ENCODE measurements at regions not wholly inside any gene's neighbourhood (a gene's known extent, or its start where the extent isn't known, plus 50 kb on each side); places are given as distances from the start of the nearest gene placed in this dataset.

- Histone ChIP-seq H2BK120ac (ENCODE audit: low read depth, low read length) (peak overlapping the region; percentile 91), H2AK5ac (ENCODE audit: low read length, severe bottlenecking) (peak overlapping the region; percentile 65), H2BK12ac (ENCODE audit: low read length in 2 of 2) (peak overlapping the region; percentile 46 to 78), H3K4me1 (ENCODE audit: control insufficient read depth, insufficient read depth, low read depth, low read length) (peaks cover 8% of the 10 kb centered on the region), H3K4ac (ENCODE audit: low read depth in 1 of 2, low read length in 2 of 2) (peak overlapping the region; percentile 68 to 90), H3K9ac (ENCODE audit: low read length) (peak overlapping the region; percentile 69), H3K27ac (ENCODE audit: low read length, poor library complexity, severe bottlenecking) (peak overlapping the region; percentile 95), H4K91ac (ENCODE audit: low read length) (peak overlapping the region; percentile 83), H2BK5ac (ENCODE audit: low read depth, low read length, poor library complexity, severe bottlenecking) (peak overlapping the region; percentile 60), H3K14ac (ENCODE audit: low read length in 2 of 2) (no peak overlapping the region), H3K4me3 (ENCODE audit: insufficient read depth in 1 of 2, low read depth in 1 of 2, low read length in 2 of 2) (no peak overlapping the region), H2AFZ (ENCODE audit: low read depth, low read length) (no peak overlapping the region), H3K36me3 (ENCODE audit: control insufficient read depth in 1 of 2, insufficient read depth in 2 of 2, low read depth in 1 of 2, low read length in 2 of 2) (no peaks in the 10 kb centered on the region), H3K9me3 (ENCODE audit: control insufficient read depth, low read length) (peaks cover 6% of the 10 kb centered on the region), H3K79me1 (replicated peaks; ENCODE audit: low read length, poor library complexity, severe bottlenecking) (peaks cover 2% of the 10 kb centered on the region), H3K23ac (ENCODE audit: low read length in 2 of 2) (no peak overlapping the region), H3K27me3 (ENCODE audit: control insufficient read depth in 1 of 2, insufficient read depth in 1 of 2, low read length in 2 of 2) (no peaks in the 10 kb centered on the region), H2BK15ac (ENCODE audit: low read depth, poor library complexity, severe bottlenecking) (peak overlapping the region; percentile 60), H4K8ac (ENCODE audit: low read length) (peak overlapping the region; percentile 67), H3K4me2 (ENCODE audit: low read length, poor library complexity, severe bottlenecking) (peak overlapping the region; percentile 36), H3K18ac (ENCODE audit: low read depth in 1 of 2, low read length in 2 of 2) (peak overlapping the region; percentile 67 to 91)
- DNase-seq, result peak; percentile 100
- 5% methylated on average over 13 of the region's 13 CpGs for WGBS
Measured at GRCh38 chr2:226649871-226650660, 149.6 kb downstream of the IRS1 start.

- H3K9ac ChIP-seq (ENCODE audit: low read length), result peak overlapping the region; percentile 69
- H3K4ac ChIP-seq (ENCODE audit: low read depth in 1 of 2, low read length in 2 of 2), result peak overlapping the region; percentile 61 to 74
- H2BK12ac ChIP-seq (ENCODE audit: low read length in 2 of 2), result peak overlapping the region; percentile 64 to 69
- H3K27ac ChIP-seq (ENCODE audit: low read length, poor library complexity, severe bottlenecking), result peak overlapping the region; percentile 95
- no peak overlapping the region for H2AFZ ChIP-seq (ENCODE audit: low read depth, low read length)
- H3K18ac ChIP-seq (ENCODE audit: low read depth in 1 of 2, low read length in 2 of 2), result peak overlapping the region; percentile 63 to 91
- no peak overlapping the region for H2BK5ac ChIP-seq (ENCODE audit: low read depth, low read length, poor library complexity, severe bottlenecking)
- no peaks in the 10 kb centered on the region for H3K36me3 ChIP-seq (ENCODE audit: control insufficient read depth in 1 of 2, insufficient read depth in 2 of 2, low read depth in 1 of 2, low read length in 2 of 2)
- H3K9me3 ChIP-seq (ENCODE audit: control insufficient read depth, low read length), result peaks cover 6% of the 10 kb centered on the region
- H2AK5ac ChIP-seq (ENCODE audit: low read length, severe bottlenecking), result peak overlapping the region; percentile 65
- H3K79me1 ChIP-seq (replicated peaks; ENCODE audit: low read length, poor library complexity, severe bottlenecking), result no peaks in the 10 kb centered on the region
- no peaks in the 10 kb centered on the region for H3K27me3 ChIP-seq (ENCODE audit: control insufficient read depth in 1 of 2, insufficient read depth in 1 of 2, low read length in 2 of 2)
- no peak for DNase-seq
- no peak overlapping the region for H3K14ac ChIP-seq (ENCODE audit: low read length in 2 of 2)
- H4K8ac ChIP-seq (ENCODE audit: low read length), result peak overlapping the region; percentile 67
- 99% methylated on average over 10 of the region's 10 CpGs for WGBS
- no peak overlapping the region for H3K4me3 ChIP-seq (ENCODE audit: insufficient read depth in 1 of 2, low read depth in 1 of 2, low read length in 2 of 2)
- peaks cover 10% of the 10 kb centered on the region for H3K4me1 ChIP-seq (ENCODE audit: control insufficient read depth, insufficient read depth, low read depth, low read length)
- H4K91ac ChIP-seq (ENCODE audit: low read length), result peak overlapping the region; percentile 22
- H3K23ac ChIP-seq (ENCODE audit: low read length in 2 of 2), result peak overlapping the region in 1 of 2 experiments; percentile 5
- H2BK15ac ChIP-seq (ENCODE audit: low read depth, poor library complexity, severe bottlenecking), result no peak overlapping the region
- H2BK120ac ChIP-seq (ENCODE audit: low read depth, low read length), result peak overlapping the region; percentile 91
- H3K4me2 ChIP-seq (ENCODE audit: low read length, poor library complexity, severe bottlenecking), result no peak overlapping the region
Measured at GRCh38 chr2:226649201-226649600, 150.4 kb downstream of the IRS1 start.

- H4K91ac ChIP-seq (ENCODE audit: low read length), result peak overlapping the region; percentile 52
- no peak overlapping the region for H3K27ac ChIP-seq (ENCODE audit: low read length, poor library complexity, severe bottlenecking)
- peak overlapping the region; percentile 31 for H2AK5ac ChIP-seq (ENCODE audit: low read length, severe bottlenecking)
- H3K23ac ChIP-seq (ENCODE audit: low read length in 2 of 2), result no peak overlapping the region
- H2AFZ ChIP-seq (ENCODE audit: low read depth, low read length), result no peak overlapping the region
- no peaks in the 10 kb centered on the region for H3K79me1 ChIP-seq (replicated peaks; ENCODE audit: low read length, poor library complexity, severe bottlenecking)
- no peak overlapping the region for H3K4me2 ChIP-seq (ENCODE audit: low read length, poor library complexity, severe bottlenecking)
- no peak overlapping the region for H3K9ac ChIP-seq (ENCODE audit: low read length)
- no peak overlapping the region for H2BK120ac ChIP-seq (ENCODE audit: low read depth, low read length)
- WGBS, result 79% methylated on average over 24 of the region's 28 CpGs
- peaks cover 12% of the 10 kb centered on the region for H3K4me1 ChIP-seq (ENCODE audit: control insufficient read depth, insufficient read depth, low read depth, low read length)
- no peak overlapping the region for H2BK5ac ChIP-seq (ENCODE audit: low read depth, low read length, poor library complexity, severe bottlenecking)
- no peaks in the 10 kb centered on the region for H3K36me3 ChIP-seq (ENCODE audit: control insufficient read depth in 1 of 2, insufficient read depth in 2 of 2, low read depth in 1 of 2, low read length in 2 of 2)
- no peak overlapping the region for H3K4me3 ChIP-seq (ENCODE audit: insufficient read depth in 1 of 2, low read depth in 1 of 2, low read length in 2 of 2)
- H3K27me3 ChIP-seq (ENCODE audit: control insufficient read depth in 1 of 2, insufficient read depth in 1 of 2, low read length in 2 of 2), result no peaks in the 10 kb centered on the region
- H3K18ac ChIP-seq (ENCODE audit: low read depth in 1 of 2, low read length in 2 of 2), result peak overlapping the region; percentile 66 to 77
- H2BK12ac ChIP-seq (ENCODE audit: low read length in 2 of 2), result peak overlapping the region; percentile 40 to 97
- H4K8ac ChIP-seq (ENCODE audit: low read length), result peak overlapping the region; percentile 91
- H3K4ac ChIP-seq (ENCODE audit: low read depth in 1 of 2, low read length in 2 of 2), result peak overlapping the region; percentile 63 to 76
- no peak for DNase-seq
- H2BK15ac ChIP-seq (ENCODE audit: low read depth, poor library complexity, severe bottlenecking), result peak overlapping the region; percentile 12
- no peak overlapping the region for H3K14ac ChIP-seq (ENCODE audit: low read length in 2 of 2)
- peaks cover 6% of the 10 kb centered on the region for H3K9me3 ChIP-seq (ENCODE audit: control insufficient read depth, low read length)
Measured at GRCh38 chr2:226647621-226648518, 151.8 kb downstream of the IRS1 start.

Measured in mesenchymal stem cell (in vitro differentiated cells and primary cell).